Body of pancreas (tissue), 4 donors: ENCODE measurements at regions not wholly inside any gene's neighbourhood (a gene's known extent, or its start where the extent isn't known, plus 50 kb on each side); places are given as distances from the start of the nearest gene placed in this dataset.

Source experiments
- ATAC-seq: fragments of 150-250 bp; one replicate; pipeline ENCODE4 v1.9.1; 2016
- DNase-seq, 4 donors: peaks; one replicate each; pipeline ENCODE4 v3.0.0-alpha.2; 2019
- H3K27ac ChIP-seq, 4 donors: fragments of 200-600 bp; sonication (generic); 1 replicate in 3 of 4; 2 replicates in 1 of 4; pipeline versions ENCODE4 v1.5.1 to v1.6.1; 2016 to 2019; ENCODE audit warnings: mild to moderate bottlenecking in 1 of 4, mixed read lengths in 1 of 4, moderate library complexity in 1 of 4
- H3K27me3 ChIP-seq, 2 donors: fragments of 200-600 bp; sonication (generic); one replicate each; pipeline ENCODE4 v1.6.0; 2016; ENCODE audit warnings: mild to moderate bottlenecking in 1 of 2
- H3K36me3 ChIP-seq, 2 donors: fragments of 200-600 bp; sonication (generic); replicated peaks in 1 of 2; 2 replicates each; pipeline ENCODE4 v1.5.1; 2016; ENCODE audit warnings: low read depth in 2 of 2; ENCODE audit not compliant: insufficient read depth in 1 of 2
- H3K4me1 ChIP-seq: fragments of 200-600 bp; sonication (generic); one replicate; pipeline ENCODE4 v1.6.0; 2016
- H3K4me3 ChIP-seq, 2 donors: fragments of 200-600 bp; sonication (generic); 1 replicate in 1 of 2; 2 replicates in 1 of 2; pipeline ENCODE4 v1.5.1; 2016 to 2019
- H3K9me3 ChIP-seq, 3 donors: fragments of 200-600 bp; sonication (generic); 1 replicate in 2 of 3; 2 replicates in 1 of 3; pipeline ENCODE4 v1.5.1; 2016
- CTCF ChIP-seq, 7 experiments: fragments of 450-650 bp in 4 of 7; fragments of 200-600 bp in 3 of 7; sonication (generic) in 3 of 7; IDR thresholded peaks; one replicate each; pipeline ENCODE4 v1.5.1; 2016 to 2019; ENCODE audit warnings: antibody characterized with exemption in 7 of 7
- POLR2A ChIP-seq, 3 donors: fragments of 450-650 bp; IDR thresholded peaks; one replicate each; pipeline ENCODE4 v1.6.1; 2016; ENCODE audit warnings: antibody characterized with exemption in 3 of 3, mild to moderate bottlenecking in 2 of 3
- WGBS, 2 donors: methylation state at CpG; one replicate each; pipeline ENCODE4 v1.1.5; 2017; 5-methylcytosine and 5-hydroxymethylcytosine counted together
- intact Hi-C: fragments of 100-400 bp; cut with DNase I; formaldehyde crosslinking; loops from one replicate; pipeline ENCODE4 v1.15.1; 2023

GRCh38 chr6:141610741-141611140 lies 522.0 kb upstream of the GJE1 start:
- Histone ChIP-seq H3K9me3 (no peaks in the 10 kb centered on the region), H3K36me3 (no peaks in the 10 kb centered on the region), H3K27me3 (no peaks in the 10 kb centered on the region), H3K4me1 (no peaks in the 10 kb centered on the region), H3K4me3 (no peak overlapping the region), H3K27ac (no peak overlapping the region)
- DNase-seq (no peak), ATAC-seq (no peak)
- WGBS, 2 donors, result 45 to 49% methylated on average over 5 of the region's 5 CpGs
- intact Hi-C loops, result no loop called here
- TF ChIP-seq POLR2A (IDR thresholded peaks at IDR 0.05) (no peak), CTCF (IDR thresholded peaks at IDR 0.05) (no peak)

- Histone ChIP-seq H3K9me3 (no peaks in the 10 kb centered on the region), H3K27me3 (no peaks in the 10 kb centered on the region), H3K4me3 (no peak overlapping the region), H3K36me3 (no peaks in the 10 kb centered on the region), H3K4me1 (no peaks in the 10 kb centered on the region), H3K27ac (no peak overlapping the region)
- intact Hi-C loops, result no loop called here
- DNase-seq (no peak), ATAC-seq (no peak)
- WGBS, 2 donors, result 61 to 77% methylated on average over 3 of the region's 3 CpGs
- no peak for TF ChIP-seq CTCF (IDR thresholded peaks at IDR 0.05)
- no peak for TF ChIP-seq POLR2A (IDR thresholded peaks at IDR 0.05)
Observed at GRCh38 chr6:141607956-141608355, 524.8 kb upstream of the GJE1 start.

- H3K36me3 ChIP-seq, result no peaks in the 10 kb centered on the region
- no peak overlapping the region for H3K27ac ChIP-seq
- no peak for TF ChIP-seq CTCF (IDR thresholded peaks at IDR 0.05)
- no peaks in the 10 kb centered on the region for H3K27me3 ChIP-seq
- H3K9me3 ChIP-seq, result no peaks in the 10 kb centered on the region
- ATAC-seq (no peak), DNase-seq (no peak)
- no peaks in the 10 kb centered on the region for H3K4me1 ChIP-seq
- no peak overlapping the region for H3K4me3 ChIP-seq
- intact Hi-C loops, result no loop called here
Observed at GRCh38 chr6:141598487-141598886, 534.2 kb upstream of the GJE1 start.

GRCh38 chr6:141594874-141595273 lies 537.9 kb upstream of the GJE1 start:
- intact Hi-C loops, result no loop called here

More at GRCh38 chr6:141594874-141595273, 537.9 kb upstream of the GJE1 start:
- no peaks in the 10 kb centered on the region for H3K9me3 ChIP-seq
- H3K4me1 ChIP-seq, result no peaks in the 10 kb centered on the region
- no peak for DNase-seq
- no peak overlapping the region for H3K4me3 ChIP-seq
- H3K27ac ChIP-seq, result no peak overlapping the region
- no peaks in the 10 kb centered on the region for H3K36me3 ChIP-seq
- no peaks in the 10 kb centered on the region for H3K27me3 ChIP-seq
- TF ChIP-seq POLR2A (IDR thresholded peaks at IDR 0.05) (no peak), CTCF (IDR thresholded peaks at IDR 0.05) (no peak)
- ATAC-seq, result no peak
